Keratinocyte (primary cell): ENCODE measurements at regions not wholly inside any gene's neighbourhood (a gene's known extent, or its start where the extent isn't known, plus 50 kb on each side); places are given as distances from the start of the nearest gene placed in this dataset.

Experiments
- EZH2 ChIP-seq: IDR thresholded peaks from one replicate; pipeline ENCODE4 v1.6.1; 2012; ENCODE audit warnings: inconsistent platforms, mild to moderate bottlenecking, low read length, moderate library complexity
- TF ChIP-seq, protein P1 (sequence below), 3 experiments: IDR thresholded peaks in 1 of 3; conservative IDR thresholded peaks in 1 of 3; optimal IDR thresholded peaks in 1 of 3; 2 replicates in 2 of 3; 3 replicates in 1 of 3; pipeline versions ENCODE3 to v1.5.1; 2011; ENCODE audit warnings: low read length in 3 of 3, mild to moderate bottlenecking in 3 of 3, moderate library complexity in 2 of 3, control low read depth in 1 of 3, inconsistent platforms in 1 of 3; ENCODE audit not compliant: insufficient read depth in 2 of 3; ENCODE audit errors: extremely low read depth in 1 of 3

DNA sequence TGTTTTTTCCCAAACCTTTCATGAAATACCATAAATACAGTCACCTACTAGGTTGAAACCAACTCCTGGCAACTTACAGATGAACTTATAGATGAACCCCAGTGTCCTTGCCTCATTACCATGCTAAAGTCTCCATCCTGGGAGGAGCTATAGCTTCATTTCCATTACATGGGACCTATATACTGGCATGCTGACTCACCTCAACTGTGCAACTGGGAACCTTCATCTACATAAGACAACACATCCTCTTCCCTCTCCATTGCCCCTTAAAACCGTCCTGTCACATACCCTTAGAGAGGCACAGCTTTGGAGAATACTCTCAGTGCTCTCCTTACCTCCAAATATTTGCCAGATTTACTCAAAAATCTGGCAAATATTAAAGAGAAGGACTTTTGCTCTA, 638.3 kb downstream of the HTR1A start:
- TF ChIP-seq EZH2, result no peak
- TF ChIP-seq, protein P1, sequence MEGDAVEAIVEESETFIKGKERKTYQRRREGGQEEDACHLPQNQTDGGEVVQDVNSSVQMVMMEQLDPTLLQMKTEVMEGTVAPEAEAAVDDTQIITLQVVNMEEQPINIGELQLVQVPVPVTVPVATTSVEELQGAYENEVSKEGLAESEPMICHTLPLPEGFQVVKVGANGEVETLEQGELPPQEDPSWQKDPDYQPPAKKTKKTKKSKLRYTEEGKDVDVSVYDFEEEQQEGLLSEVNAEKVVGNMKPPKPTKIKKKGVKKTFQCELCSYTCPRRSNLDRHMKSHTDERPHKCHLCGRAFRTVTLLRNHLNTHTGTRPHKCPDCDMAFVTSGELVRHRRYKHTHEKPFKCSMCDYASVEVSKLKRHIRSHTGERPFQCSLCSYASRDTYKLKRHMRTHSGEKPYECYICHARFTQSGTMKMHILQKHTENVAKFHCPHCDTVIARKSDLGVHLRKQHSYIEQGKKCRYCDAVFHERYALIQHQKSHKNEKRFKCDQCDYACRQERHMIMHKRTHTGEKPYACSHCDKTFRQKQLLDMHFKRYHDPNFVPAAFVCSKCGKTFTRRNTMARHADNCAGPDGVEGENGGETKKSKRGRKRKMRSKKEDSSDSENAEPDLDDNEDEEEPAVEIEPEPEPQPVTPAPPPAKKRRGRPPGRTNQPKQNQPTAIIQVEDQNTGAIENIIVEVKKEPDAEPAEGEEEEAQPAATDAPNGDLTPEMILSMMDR (optimal IDR thresholded peaks at IDR 0.05 in 1 of 3, IDR thresholded peaks at IDR 0.05 in 1 of 3, conservative IDR thresholded peaks at IDR 0.05 in 1 of 3; ENCODE audit: extremely low read depth in 1 of 3, insufficient read depth in 2 of 3, low read length in 3 of 3), result no peak
